ENCODE measurements at regions not wholly inside any gene's neighbourhood (a gene's known extent, or its start where the extent isn't known, plus 50 kb on each side); places are given as distances from the start of the nearest gene placed in this dataset.

DNA sequence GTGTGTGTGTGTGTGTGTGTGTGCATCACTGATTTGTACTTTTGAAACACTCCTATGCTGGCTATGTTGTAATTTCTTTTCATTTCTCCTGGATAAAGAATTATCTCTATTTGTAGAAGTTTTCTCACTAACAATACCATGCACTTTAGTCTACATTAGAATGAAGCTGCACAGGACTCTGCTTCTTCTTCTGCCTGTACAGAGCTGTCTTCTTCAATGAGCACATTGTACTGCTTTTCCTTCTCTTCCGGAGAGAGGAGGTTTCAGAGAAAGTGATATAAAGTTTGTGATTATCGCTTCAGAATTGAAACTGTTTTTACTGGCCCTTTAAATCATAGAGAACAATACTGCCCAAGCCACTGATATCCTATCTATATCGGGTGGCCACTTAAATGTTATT, 677.0 kb downstream of the NR2F1-AS1 start:
- Histone ChIP-seq H3K4me3 (ENCODE audit: low read length) (no peak overlapping the region), H3K9ac (ENCODE audit: low read depth, low read length) (no peak overlapping the region), H3K36me3 (ENCODE audit: insufficient read depth, low read length) (no peaks in the 10 kb centered on the region), H3K27me3 (ENCODE audit: insufficient read depth, low read length) (no peaks in the 10 kb centered on the region), H3K9me3 (ENCODE audit: insufficient read depth, low read depth, low read length) (no peaks in the 10 kb centered on the region), H3K27ac (ENCODE audit: low read depth, low read length) (no peak overlapping the region), H3K4me1 (ENCODE audit: insufficient read depth, low read length) (0 out of 2 replicates have a peak, but pooled peaks cover under 1% of the 10 kb centered on the region)
- WGBS: 100% methylated on average over 2 of the region's 3 CpGs

GRCh38 chr5:92899611-92900010, 681.4 kb downstream of the NR2F1-AS1 start:
- Histone ChIP-seq H3K27ac (ENCODE audit: low read depth, low read length) (no peak overlapping the region), H3K4me1 (ENCODE audit: insufficient read depth, low read length) (no peaks in the 10 kb centered on the region), H3K9me3 (ENCODE audit: insufficient read depth, low read depth, low read length) (no peaks in the 10 kb centered on the region), H3K36me3 (ENCODE audit: insufficient read depth, low read length) (no peaks in the 10 kb centered on the region), H3K27me3 (ENCODE audit: insufficient read depth, low read length) (no peaks in the 10 kb centered on the region), H3K9ac (ENCODE audit: low read depth, low read length) (no peak overlapping the region), H3K4me3 (ENCODE audit: low read length) (no peak overlapping the region)
- WGBS: 86% methylated on average over 4 of the region's 4 CpGs

DNA sequence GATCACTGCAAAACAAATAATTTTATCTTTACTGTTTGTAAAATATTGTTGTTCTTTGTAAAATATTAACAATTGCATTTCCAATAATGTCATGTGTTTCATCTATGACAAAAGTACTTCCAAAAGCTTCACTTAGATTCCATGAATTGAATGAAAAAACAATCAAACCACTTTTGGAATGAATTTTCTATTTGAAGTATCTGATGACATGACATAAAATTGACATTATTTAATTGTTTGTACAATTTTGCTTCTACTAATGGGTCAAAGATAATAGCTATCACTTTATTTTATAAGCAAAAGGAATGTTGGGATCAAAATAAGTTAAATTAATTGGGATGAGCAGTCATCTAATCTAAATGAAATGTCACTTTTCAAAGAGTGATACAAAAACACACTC, 684.3 kb downstream of the NR2F1-AS1 start:
- Histone ChIP-seq H3K27ac (ENCODE audit: low read depth, low read length) (no peak overlapping the region), H3K9me3 (ENCODE audit: insufficient read depth, low read depth, low read length) (no peaks in the 10 kb centered on the region), H3K9ac (ENCODE audit: low read depth, low read length) (no peak overlapping the region), H3K27me3 (ENCODE audit: insufficient read depth, low read length) (no peaks in the 10 kb centered on the region), H3K36me3 (ENCODE audit: insufficient read depth, low read length) (no peaks in the 10 kb centered on the region), H3K4me3 (ENCODE audit: low read length) (no peak overlapping the region), H3K4me1 (ENCODE audit: insufficient read depth, low read length) (no peaks in the 10 kb centered on the region)

DNA sequence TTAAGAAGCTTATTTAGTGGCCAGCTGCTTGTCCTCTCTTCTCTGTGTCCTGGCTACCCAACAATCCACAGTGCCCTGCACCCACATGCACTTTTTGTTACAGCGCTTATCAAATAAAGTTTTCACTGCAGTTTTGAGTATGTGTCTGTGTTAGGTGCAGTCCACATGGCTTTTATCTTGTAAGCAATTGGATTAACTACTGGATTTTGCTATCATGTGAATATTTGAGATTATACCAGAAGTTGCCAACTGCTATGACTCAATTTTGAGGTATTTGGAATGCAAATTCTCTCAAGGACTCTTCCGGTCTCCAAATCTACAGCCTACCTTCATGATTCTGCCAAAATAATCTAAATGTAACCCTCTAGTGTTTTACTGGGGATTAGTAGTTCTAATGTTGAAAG, 690.2 kb downstream of the NR2F1-AS1 start:
- Histone ChIP-seq H3K36me3 (ENCODE audit: insufficient read depth, low read length) (no peaks in the 10 kb centered on the region), H3K4me3 (ENCODE audit: low read length) (no peak overlapping the region), H3K9ac (ENCODE audit: low read depth, low read length) (no peak overlapping the region), H3K27me3 (ENCODE audit: insufficient read depth, low read length) (no peaks in the 10 kb centered on the region), H3K27ac (ENCODE audit: low read depth, low read length) (no peak overlapping the region), H3K9me3 (ENCODE audit: insufficient read depth, low read depth, low read length) (no peaks in the 10 kb centered on the region), H3K4me1 (ENCODE audit: insufficient read depth, low read length) (0 out of 2 replicates have a peak, but pooled peaks cover 8% of the 10 kb centered on the region)
- WGBS: 79% methylated on average over 1 of the region's 2 CpGs

DNA sequence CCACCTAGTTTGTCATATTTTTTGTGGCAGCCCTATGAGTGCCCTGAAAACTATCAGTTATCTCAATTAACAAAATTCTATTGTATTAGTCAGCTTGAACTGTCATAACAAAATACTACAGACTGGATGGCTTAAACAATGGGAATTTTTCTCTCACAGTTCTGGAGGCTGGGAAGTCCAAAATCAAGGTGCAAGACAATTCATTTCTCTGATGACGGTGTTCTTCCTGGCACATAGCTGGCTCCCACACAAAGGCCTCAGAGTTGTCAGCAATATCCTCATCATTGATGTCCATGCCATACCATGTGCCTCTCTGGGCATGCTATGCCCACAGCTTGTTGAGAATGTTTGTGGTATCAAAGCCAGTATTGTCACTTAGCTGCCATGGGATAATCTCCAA, 691.9 kb downstream of the NR2F1-AS1 start:
- no peaks in the 10 kb centered on the region for H3K9me3 ChIP-seq (ENCODE audit: insufficient read depth, low read depth, low read length)
- no peaks in the 10 kb centered on the region for H3K36me3 ChIP-seq (ENCODE audit: insufficient read depth, low read length)
- H3K4me3 ChIP-seq (ENCODE audit: low read length): no peak overlapping the region
- H3K27ac ChIP-seq (ENCODE audit: low read depth, low read length): no peak overlapping the region
- 96% methylated on average over 1 of the region's 1 CpG for WGBS
- 0 out of 2 replicates have a peak, but pooled peaks cover 8% of the 10 kb centered on the region for H3K4me1 ChIP-seq (ENCODE audit: insufficient read depth, low read length)
- H3K27me3 ChIP-seq (ENCODE audit: insufficient read depth, low read length): no peaks in the 10 kb centered on the region
- no peak overlapping the region for H3K9ac ChIP-seq (ENCODE audit: low read depth, low read length)

GRCh38 chr5:92887254-92887653, 693.8 kb downstream of the NR2F1-AS1 start:
- Histone ChIP-seq H3K9me3 (ENCODE audit: insufficient read depth, low read depth, low read length) (no peaks in the 10 kb centered on the region), H3K4me3 (ENCODE audit: low read length) (no peak overlapping the region), H3K4me1 (ENCODE audit: insufficient read depth, low read length) (peaks cover 10% of the 10 kb centered on the region; the same call in 1 of the 2 replicates), H3K36me3 (ENCODE audit: insufficient read depth, low read length) (no peaks in the 10 kb centered on the region), H3K27ac (ENCODE audit: low read depth, low read length) (no peak overlapping the region), H3K27me3 (ENCODE audit: insufficient read depth, low read length) (no peaks in the 10 kb centered on the region), H3K9ac (ENCODE audit: low read depth, low read length) (no peak overlapping the region)
- WGBS: 91% methylated on average over 2 of the region's 2 CpGs

DNA sequence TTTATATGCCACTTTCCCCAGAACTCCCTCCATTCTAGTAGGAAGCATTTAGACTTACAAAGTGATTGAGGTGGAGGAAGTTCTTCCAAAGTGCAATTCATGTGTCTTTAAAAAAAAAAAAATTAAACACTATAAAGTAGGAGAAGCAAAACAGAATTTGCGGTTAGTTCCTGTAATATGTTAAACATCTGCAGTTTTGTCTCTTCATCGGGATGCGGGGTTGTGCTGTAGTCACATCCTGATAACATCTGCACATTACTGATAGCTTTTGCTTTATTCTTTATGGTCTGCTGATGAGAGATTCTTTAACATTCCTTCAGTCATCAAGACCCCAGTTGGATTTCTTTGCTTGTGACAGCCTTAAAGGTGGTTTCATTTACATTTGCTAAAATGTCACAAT, 694.3 kb downstream of the NR2F1-AS1 start:
- Histone ChIP-seq H3K27ac (ENCODE audit: low read depth, low read length) (no peak overlapping the region), H3K9me3 (ENCODE audit: insufficient read depth, low read depth, low read length) (no peaks in the 10 kb centered on the region), H3K36me3 (ENCODE audit: insufficient read depth, low read length) (no peaks in the 10 kb centered on the region), H3K27me3 (ENCODE audit: insufficient read depth, low read length) (no peaks in the 10 kb centered on the region), H3K4me3 (ENCODE audit: low read length) (no peak overlapping the region), H3K4me1 (ENCODE audit: insufficient read depth, low read length) (peaks cover 10% of the 10 kb centered on the region; the same call in 1 of the 2 replicates), H3K9ac (ENCODE audit: low read depth, low read length) (no peak overlapping the region)
- 87% methylated on average over 3 of the region's 3 CpGs for WGBS

- Histone ChIP-seq H3K27ac (ENCODE audit: low read depth, low read length) (no peak overlapping the region), H3K4me1 (ENCODE audit: insufficient read depth, low read length) (peaks cover 10% of the 10 kb centered on the region; the same call in 1 of the 2 replicates), H3K9ac (ENCODE audit: low read depth, low read length) (no peak overlapping the region), H3K27me3 (ENCODE audit: insufficient read depth, low read length) (no peaks in the 10 kb centered on the region), H3K36me3 (ENCODE audit: insufficient read depth, low read length) (no peaks in the 10 kb centered on the region), H3K9me3 (ENCODE audit: insufficient read depth, low read depth, low read length) (no peaks in the 10 kb centered on the region), H3K4me3 (ENCODE audit: low read length) (no peak overlapping the region)
- WGBS: 32% methylated on average over 4 of the region's 4 CpGs
These were observed 695.1 kb downstream of the NR2F1-AS1 start for GRCh38 chr5:92885950-92886349.

GRCh38 chr5:92884469-92884868, 696.5 kb downstream of the NR2F1-AS1 start:
- Histone ChIP-seq H3K27ac (ENCODE audit: low read depth, low read length) (no peak overlapping the region), H3K27me3 (ENCODE audit: insufficient read depth, low read length) (no peaks in the 10 kb centered on the region), H3K9me3 (ENCODE audit: insufficient read depth, low read depth, low read length) (no peaks in the 10 kb centered on the region), H3K4me1 (ENCODE audit: insufficient read depth, low read length) (peaks cover 10% of the 10 kb centered on the region; the same call in 1 of the 2 replicates), H3K4me3 (ENCODE audit: low read length) (no peak overlapping the region), H3K36me3 (ENCODE audit: insufficient read depth, low read length) (no peaks in the 10 kb centered on the region), H3K9ac (ENCODE audit: low read depth, low read length) (no peak overlapping the region)
- no CpG with 5 or more reads among the region's 1 CpG for WGBS

- Histone ChIP-seq H3K9ac (ENCODE audit: low read depth, low read length) (no peak overlapping the region), H3K4me1 (ENCODE audit: insufficient read depth, low read length) (peaks cover 3% of the 10 kb centered on the region; the same call in 1 of the 2 replicates), H3K36me3 (ENCODE audit: insufficient read depth, low read length) (no peaks in the 10 kb centered on the region), H3K27ac (ENCODE audit: low read depth, low read length) (no peak overlapping the region), H3K27me3 (ENCODE audit: insufficient read depth, low read length) (no peaks in the 10 kb centered on the region), H3K4me3 (ENCODE audit: low read length) (no peak overlapping the region), H3K9me3 (ENCODE audit: insufficient read depth, low read depth, low read length) (peaks cover 3% of the 10 kb centered on the region; the same call in 1 of the 2 replicates)
- 88% methylated on average over 2 of the region's 2 CpGs for WGBS
These were observed 701.0 kb downstream of the NR2F1-AS1 start for GRCh38 chr5:92879806-92880543.

DNA sequence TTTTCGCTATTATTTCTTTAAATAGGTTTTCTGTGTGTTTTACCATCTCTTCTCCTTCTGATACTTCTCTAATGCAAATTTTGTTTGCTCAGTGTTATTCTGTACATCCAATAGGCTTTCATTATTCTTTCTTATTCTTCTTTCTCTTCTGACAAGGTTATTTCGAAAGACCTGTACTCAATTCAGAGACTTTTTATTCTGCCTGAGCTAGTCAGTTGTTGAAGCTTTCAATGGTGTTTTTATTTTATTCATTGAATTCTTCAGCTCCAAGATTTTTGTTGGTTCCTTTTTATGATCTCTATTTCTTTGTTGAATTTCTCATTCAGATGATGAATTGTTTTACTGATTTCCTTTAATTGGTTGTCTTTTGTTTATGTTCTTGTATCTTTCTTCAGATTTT, 706.2 kb downstream of the NR2F1-AS1 start:
- H3K27me3 ChIP-seq (ENCODE audit: insufficient read depth, low read length): no peaks in the 10 kb centered on the region
- H3K9ac ChIP-seq (ENCODE audit: low read depth, low read length): no peak overlapping the region
- H3K9me3 ChIP-seq (ENCODE audit: insufficient read depth, low read depth, low read length): peaks cover 10% of the 10 kb centered on the region; the same call in 1 of the 2 replicates
- no peak overlapping the region for H3K4me3 ChIP-seq (ENCODE audit: low read length)
- H3K27ac ChIP-seq (ENCODE audit: low read depth, low read length): no peak overlapping the region
- H3K36me3 ChIP-seq (ENCODE audit: insufficient read depth, low read length): no peaks in the 10 kb centered on the region
- H3K4me1 ChIP-seq (ENCODE audit: insufficient read depth, low read length): no peaks in the 10 kb centered on the region
- 83% methylated on average over 1 of the region's 2 CpGs for WGBS
